ENCODE measurements at regions not wholly inside any gene's neighbourhood (a gene's known extent, or its start where the extent isn't known, plus 50 kb on each side); places are given as distances from the start of the nearest gene placed in this dataset.
A peak's percentile ranks its signal among the peaks of the same experiment; 100 is the strongest.

GRCh38 chr19:31166206-31166605, 183.0 kb downstream of the TSHZ3 start:
- no peak overlapping the region for H2AFZ ChIP-seq
- no peaks in the 10 kb centered on the region for H3K79me2 ChIP-seq
- H4K20me1 ChIP-seq (ENCODE audit: insufficient read depth, poor library complexity, severe bottlenecking), result no peaks in the 10 kb centered on the region
- no peak overlapping the region for H3K27ac ChIP-seq
- no peaks in the 10 kb centered on the region for H3K9me3 ChIP-seq (ENCODE audit: low read depth)
- H3K36me3 ChIP-seq (replicated peaks; ENCODE audit: insufficient read depth, low read depth), result no peaks in the 10 kb centered on the region
- TF ChIP-seq CTCF (IDR thresholded peaks at IDR 0.05; ENCODE audit: poor library complexity) (no peak), EZH2phosphoT487 (IDR thresholded peaks at IDR 0.05; ENCODE audit: low read depth, severe bottlenecking, unreplicated experiment) (no peak), EZH2 (IDR thresholded peaks at IDR 0.05; ENCODE audit: borderline replicate concordance) (no peak)
- peaks cover 5% of the 10 kb centered on the region for H3K4me1 ChIP-seq (ENCODE audit: insufficient read depth)
- WGBS (ENCODE audit: low lambda C conversion rate, missing lambda C conversion rate), result 54% methylated on average over 2 of the region's 2 CpGs
- no peaks in the 10 kb centered on the region for H3K9me2 ChIP-seq (replicated peaks; ENCODE audit: insufficient read depth)
- no peaks in the 10 kb centered on the region for H3K27me3 ChIP-seq
- H3K4me2 ChIP-seq, result no peak overlapping the region
- H3K4me3 ChIP-seq, result no peak overlapping the region
- DNase-seq (ENCODE audit: low spot score), result no peak

GRCh38 chr19:31164791-31165251, 184.4 kb downstream of the TSHZ3 start:
- no peak for DNase-seq (ENCODE audit: low spot score)
- Histone ChIP-seq H3K9me3 (ENCODE audit: low read depth) (no peaks in the 10 kb centered on the region), H3K79me2 (no peaks in the 10 kb centered on the region), H3K4me3 (no peak overlapping the region), H3K4me2 (peak overlapping the region; percentile 41), H3K27me3 (no peaks in the 10 kb centered on the region), H2AFZ (no peak overlapping the region), H3K9me2 (replicated peaks; ENCODE audit: insufficient read depth) (no peaks in the 10 kb centered on the region), H3K36me3 (replicated peaks; ENCODE audit: insufficient read depth, low read depth) (no peaks in the 10 kb centered on the region), H3K27ac (no peak overlapping the region), H3K4me1 (ENCODE audit: insufficient read depth) (peaks cover 5% of the 10 kb centered on the region), H4K20me1 (ENCODE audit: insufficient read depth, poor library complexity, severe bottlenecking) (no peaks in the 10 kb centered on the region)
- 42% methylated on average over 20 of the region's 20 CpGs for WGBS (ENCODE audit: low lambda C conversion rate, missing lambda C conversion rate)
- TF ChIP-seq EZH2 (IDR thresholded peaks at IDR 0.05; ENCODE audit: borderline replicate concordance) (no peak), EZH2phosphoT487 (IDR thresholded peaks at IDR 0.05; ENCODE audit: low read depth, severe bottlenecking, unreplicated experiment) (no peak), CTCF (IDR thresholded peaks at IDR 0.05; ENCODE audit: poor library complexity) (no peak)

GRCh38 chr19:31160336-31160926, 188.8 kb downstream of the TSHZ3 start:
- H2AFZ ChIP-seq, result no peak overlapping the region
- H3K27ac ChIP-seq, result no peak overlapping the region
- 84% methylated on average over 7 of the region's 7 CpGs for WGBS (ENCODE audit: low lambda C conversion rate, missing lambda C conversion rate)
- no peaks in the 10 kb centered on the region for H3K27me3 ChIP-seq
- TF ChIP-seq EZH2phosphoT487 (IDR thresholded peaks at IDR 0.05; ENCODE audit: low read depth, severe bottlenecking, unreplicated experiment) (no peak), CTCF (IDR thresholded peaks at IDR 0.05; ENCODE audit: poor library complexity) (no peak), EZH2 (IDR thresholded peaks at IDR 0.05; ENCODE audit: borderline replicate concordance) (no peak)
- H3K9me3 ChIP-seq (ENCODE audit: low read depth), result no peaks in the 10 kb centered on the region
- no peaks in the 10 kb centered on the region for H3K9me2 ChIP-seq (replicated peaks; ENCODE audit: insufficient read depth)
- no peak overlapping the region for H3K4me3 ChIP-seq
- peaks cover 5% of the 10 kb centered on the region for H3K4me1 ChIP-seq (ENCODE audit: insufficient read depth)
- DNase-seq (ENCODE audit: low spot score), result no peak
- H3K79me2 ChIP-seq, result no peaks in the 10 kb centered on the region
- no peaks in the 10 kb centered on the region for H3K36me3 ChIP-seq (replicated peaks; ENCODE audit: insufficient read depth, low read depth)
- no peaks in the 10 kb centered on the region for H4K20me1 ChIP-seq (ENCODE audit: insufficient read depth, poor library complexity, severe bottlenecking)
- no peak overlapping the region for H3K4me2 ChIP-seq

Data from hepatocyte (in vitro differentiated cells).